ENCODE measurements at regions not wholly inside any gene's neighbourhood (a gene's known extent, or its start where the extent isn't known, plus 50 kb on each side); places are given as distances from the start of the nearest gene placed in this dataset.

DNA sequence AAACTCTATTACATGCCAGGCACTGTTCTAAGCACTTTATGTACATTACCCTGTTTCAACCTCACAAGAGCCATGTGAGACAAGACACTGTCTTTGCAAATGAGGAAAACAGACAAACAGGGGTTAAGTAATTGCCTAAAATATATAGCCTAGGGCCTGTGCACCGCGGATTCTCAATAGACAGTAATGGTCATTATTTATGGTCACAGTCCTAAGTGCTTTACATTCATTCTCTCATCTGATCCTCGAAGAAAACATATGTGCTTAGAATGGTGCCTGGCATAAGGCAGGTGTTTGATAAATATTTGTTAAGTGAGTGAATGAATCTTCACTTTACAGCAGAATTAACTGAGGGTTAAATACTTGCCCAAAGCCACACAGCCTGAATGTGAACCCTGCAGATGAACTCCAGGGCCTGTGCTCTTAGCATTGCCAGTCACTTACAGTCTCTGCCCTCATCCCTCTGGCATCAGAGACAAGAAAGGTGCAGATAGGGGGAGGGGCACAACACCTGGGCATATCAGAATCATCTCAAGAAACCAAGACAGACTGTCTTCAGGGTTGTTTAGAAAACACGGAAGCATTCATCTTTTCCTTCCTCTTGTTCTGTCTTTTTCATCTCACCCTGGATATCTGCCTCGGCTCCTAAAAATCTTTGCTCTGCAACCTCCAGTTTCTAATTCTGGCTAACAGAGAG lies 92.8 kb upstream of the SASH1 start:
- TF ChIP-seq, protein P1, sequence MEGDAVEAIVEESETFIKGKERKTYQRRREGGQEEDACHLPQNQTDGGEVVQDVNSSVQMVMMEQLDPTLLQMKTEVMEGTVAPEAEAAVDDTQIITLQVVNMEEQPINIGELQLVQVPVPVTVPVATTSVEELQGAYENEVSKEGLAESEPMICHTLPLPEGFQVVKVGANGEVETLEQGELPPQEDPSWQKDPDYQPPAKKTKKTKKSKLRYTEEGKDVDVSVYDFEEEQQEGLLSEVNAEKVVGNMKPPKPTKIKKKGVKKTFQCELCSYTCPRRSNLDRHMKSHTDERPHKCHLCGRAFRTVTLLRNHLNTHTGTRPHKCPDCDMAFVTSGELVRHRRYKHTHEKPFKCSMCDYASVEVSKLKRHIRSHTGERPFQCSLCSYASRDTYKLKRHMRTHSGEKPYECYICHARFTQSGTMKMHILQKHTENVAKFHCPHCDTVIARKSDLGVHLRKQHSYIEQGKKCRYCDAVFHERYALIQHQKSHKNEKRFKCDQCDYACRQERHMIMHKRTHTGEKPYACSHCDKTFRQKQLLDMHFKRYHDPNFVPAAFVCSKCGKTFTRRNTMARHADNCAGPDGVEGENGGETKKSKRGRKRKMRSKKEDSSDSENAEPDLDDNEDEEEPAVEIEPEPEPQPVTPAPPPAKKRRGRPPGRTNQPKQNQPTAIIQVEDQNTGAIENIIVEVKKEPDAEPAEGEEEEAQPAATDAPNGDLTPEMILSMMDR (conservative IDR thresholded peaks at IDR 0.05; ENCODE audit: low read depth, low read length), result no peak
- TF ChIP-seq MXI1 (IDR thresholded peaks at IDR 0.05; ENCODE audit: borderline replicate concordance, low read depth, low read length) (no peak), RAD21 (IDR thresholded peaks at IDR 0.05; ENCODE audit: low read length) (no peak), NFE2L2 (IDR thresholded peaks at IDR 0.05; ENCODE audit: low read depth, low read length) (no peak), POLR2A (IDR thresholded peaks at IDR 0.05; ENCODE audit: low read depth, low read length) (no peak), MAFK (IDR thresholded peaks at IDR 0.05; ENCODE audit: low read depth, low read length) (no peak), RFX5 (IDR thresholded peaks at IDR 0.05; ENCODE audit: low read depth, low read length) (no peak), CHD1 (IDR thresholded peaks at IDR 0.05; ENCODE audit: low read depth, low read length) (no peak)
- TF ChIP-seq, protein P2, sequence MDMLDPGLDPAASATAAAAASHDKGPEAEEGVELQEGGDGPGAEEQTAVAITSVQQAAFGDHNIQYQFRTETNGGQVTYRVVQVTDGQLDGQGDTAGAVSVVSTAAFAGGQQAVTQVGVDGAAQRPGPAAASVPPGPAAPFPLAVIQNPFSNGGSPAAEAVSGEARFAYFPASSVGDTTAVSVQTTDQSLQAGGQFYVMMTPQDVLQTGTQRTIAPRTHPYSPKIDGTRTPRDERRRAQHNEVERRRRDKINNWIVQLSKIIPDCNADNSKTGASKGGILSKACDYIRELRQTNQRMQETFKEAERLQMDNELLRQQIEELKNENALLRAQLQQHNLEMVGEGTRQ (IDR thresholded peaks at IDR 0.05; ENCODE audit: low read depth, low read length), result no peak

Measured in IMR-90 (cell line).